Type B pancreatic cell (in vitro differentiated cells): ENCODE measurements at regions not wholly inside any gene's neighbourhood (a gene's known extent, or its start where the extent isn't known, plus 50 kb on each side); places are given as distances from the start of the nearest gene placed in this dataset.

Source experiments
- DNase-seq: peaks from one replicate; pipeline ENCODE4 v3.0.0; 2021; ENCODE audit warnings: mixed read lengths; ENCODE audit not compliant: unreplicated experiment; ENCODE audit errors: extremely low spot score
- H3K27ac Mint-ChIP-seq: 2 replicates; pipeline ENCODE4 v1.8.0; 2021; ENCODE audit warnings: mild to moderate bottlenecking, mixed read lengths
- H3K27me3 Mint-ChIP-seq: 2 replicates; pipeline ENCODE4 v1.8.0; 2021; ENCODE audit warnings: mixed read lengths
- H3K36me3 Mint-ChIP-seq: 2 replicates; pipeline ENCODE4 v1.8.0; 2021; ENCODE audit warnings: mixed read lengths
- H3K4me1 Mint-ChIP-seq: one replicate; pipeline ENCODE4 v1.8.0; 2021; ENCODE audit warnings: mixed read lengths; ENCODE audit not compliant: unreplicated experiment
- H3K4me3 Mint-ChIP-seq: 2 replicates; pipeline ENCODE4 v1.8.0; 2021; ENCODE audit warnings: mild to moderate bottlenecking, mixed read lengths
- H3K9me3 Mint-ChIP-seq: 2 replicates; pipeline ENCODE4 v1.8.0; 2021; ENCODE audit warnings: mixed read lengths
- TF ChIP-seq, protein P1 (sequence below): fragments of 200-600 bp; sonication (generic); conservative IDR thresholded peaks from 2 replicates; pipeline ENCODE4 v1.5.0; 2021; ENCODE audit warnings: antibody characterized with exemption, mild to moderate bottlenecking

GRCh38 chr17:65477600-65477999 is 83.8 kb downstream of the AXIN2 start:
- H3K9me3 Mint-ChIP-seq = peaks cover 5% of the 10 kb centered on the region
- H3K4me3 Mint-ChIP-seq = no peak overlapping the region
- no peak for DNase-seq
- H3K36me3 Mint-ChIP-seq = no peaks in the 10 kb centered on the region
- no peak overlapping the region for H3K27ac Mint-ChIP-seq
- H3K27me3 Mint-ChIP-seq = peaks cover 12% of the 10 kb centered on the region
- TF ChIP-seq, protein P1, sequence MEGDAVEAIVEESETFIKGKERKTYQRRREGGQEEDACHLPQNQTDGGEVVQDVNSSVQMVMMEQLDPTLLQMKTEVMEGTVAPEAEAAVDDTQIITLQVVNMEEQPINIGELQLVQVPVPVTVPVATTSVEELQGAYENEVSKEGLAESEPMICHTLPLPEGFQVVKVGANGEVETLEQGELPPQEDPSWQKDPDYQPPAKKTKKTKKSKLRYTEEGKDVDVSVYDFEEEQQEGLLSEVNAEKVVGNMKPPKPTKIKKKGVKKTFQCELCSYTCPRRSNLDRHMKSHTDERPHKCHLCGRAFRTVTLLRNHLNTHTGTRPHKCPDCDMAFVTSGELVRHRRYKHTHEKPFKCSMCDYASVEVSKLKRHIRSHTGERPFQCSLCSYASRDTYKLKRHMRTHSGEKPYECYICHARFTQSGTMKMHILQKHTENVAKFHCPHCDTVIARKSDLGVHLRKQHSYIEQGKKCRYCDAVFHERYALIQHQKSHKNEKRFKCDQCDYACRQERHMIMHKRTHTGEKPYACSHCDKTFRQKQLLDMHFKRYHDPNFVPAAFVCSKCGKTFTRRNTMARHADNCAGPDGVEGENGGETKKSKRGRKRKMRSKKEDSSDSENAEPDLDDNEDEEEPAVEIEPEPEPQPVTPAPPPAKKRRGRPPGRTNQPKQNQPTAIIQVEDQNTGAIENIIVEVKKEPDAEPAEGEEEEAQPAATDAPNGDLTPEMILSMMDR = no peak
- peaks cover 11% of the 10 kb centered on the region for H3K4me1 Mint-ChIP-seq

- Mint-ChIP-seq H3K36me3 (no peaks in the 10 kb centered on the region), H3K27ac (no peak overlapping the region), H3K4me1 (peaks cover 14% of the 10 kb centered on the region), H3K9me3 (no peaks in the 10 kb centered on the region), H3K27me3 (peaks cover 18% of the 10 kb centered on the region), H3K4me3 (no peak overlapping the region)
- no peak for DNase-seq
- TF ChIP-seq, protein P1 = no peak
Observed at GRCh38 chr17:65474660-65475059, 86.8 kb downstream of the AXIN2 start.

DNA sequence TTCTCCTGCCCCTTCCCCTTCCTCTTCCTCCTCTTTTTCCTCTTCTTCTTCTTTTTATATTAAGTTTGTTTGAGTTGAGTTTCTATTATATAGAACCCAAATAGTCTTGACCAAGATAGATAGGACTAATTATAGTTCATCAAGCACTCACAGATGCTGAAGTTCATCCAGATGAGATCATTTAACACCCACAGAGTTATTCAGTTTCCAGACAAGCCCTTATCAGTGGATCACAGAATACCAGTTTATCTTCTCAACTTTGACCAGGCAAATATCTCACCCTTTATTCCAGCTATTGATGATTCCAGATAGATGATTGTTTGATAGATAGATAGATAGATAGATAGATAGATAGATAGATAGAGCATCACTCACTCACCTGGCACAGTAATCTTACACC is 87.5 kb downstream of the AXIN2 start:
- Mint-ChIP-seq H3K27me3 (peaks cover 18% of the 10 kb centered on the region), H3K4me3 (no peak overlapping the region), H3K36me3 (no peaks in the 10 kb centered on the region), H3K27ac (no peak overlapping the region), H3K9me3 (no peaks in the 10 kb centered on the region), H3K4me1 (peaks cover 14% of the 10 kb centered on the region)
- TF ChIP-seq, protein P1 = no peak
- no peak for DNase-seq

DNA sequence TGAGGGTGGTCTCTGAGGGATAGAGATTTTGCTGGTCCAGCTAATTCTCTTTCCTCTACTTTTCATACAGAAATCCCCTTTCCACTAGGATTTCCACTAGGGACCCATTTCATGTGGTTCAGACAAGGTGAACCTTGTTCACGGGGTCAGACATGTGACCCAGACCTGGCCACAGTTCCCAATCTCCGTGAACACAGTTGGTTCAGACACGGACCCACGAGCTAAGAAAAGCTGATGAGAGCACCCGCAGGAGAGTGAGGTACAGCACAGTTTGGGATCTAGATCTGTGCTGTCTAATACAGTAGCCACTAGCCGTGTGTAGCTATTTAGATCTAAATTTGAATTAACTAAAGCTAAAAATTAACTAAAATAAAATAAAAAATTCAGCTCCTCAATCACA is 88.1 kb downstream of the AXIN2 start:
- DNase-seq = no peak

DNA sequence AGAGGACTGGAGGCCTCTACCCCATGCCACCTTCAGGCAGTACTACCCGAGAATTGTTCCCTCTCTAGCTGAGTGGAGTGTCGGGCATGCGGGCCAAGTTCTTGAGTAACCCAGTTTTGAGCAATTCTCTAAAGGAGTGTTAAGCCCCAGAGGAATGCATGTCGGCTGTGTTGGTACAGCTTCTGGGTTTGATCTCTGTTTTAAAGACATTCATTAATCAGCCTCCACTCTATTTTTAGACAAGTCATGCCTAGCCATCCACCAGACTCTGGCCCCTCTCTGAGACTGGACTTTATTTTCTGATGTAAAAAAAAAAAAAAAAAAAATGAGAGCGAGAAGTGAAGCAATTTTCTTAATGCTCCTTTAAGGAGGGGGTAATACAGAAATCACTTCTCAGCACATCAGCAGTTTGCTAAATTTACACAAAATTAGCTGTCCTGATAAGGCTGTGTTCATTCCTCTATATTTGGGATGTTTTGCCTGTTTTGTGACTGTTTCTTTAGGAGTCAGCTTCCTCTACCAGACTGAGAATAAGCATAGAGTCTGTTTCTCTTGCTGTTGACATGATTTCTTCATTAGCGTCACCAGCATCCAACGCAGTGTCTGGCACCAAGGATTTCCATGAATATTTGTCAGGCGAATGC is 88.7 kb downstream of the AXIN2 start:
- Mint-ChIP-seq H3K4me3 (no peak overlapping the region), H3K27ac (no peak overlapping the region), H3K4me1 (peaks cover 14% of the 10 kb centered on the region), H3K36me3 (no peaks in the 10 kb centered on the region), H3K9me3 (no peaks in the 10 kb centered on the region), H3K27me3 (peaks cover 17% of the 10 kb centered on the region)
- TF ChIP-seq, protein P1 = no peak
- no peak for DNase-seq

More for the DNA sequence above, 88.1 kb downstream of the AXIN2 start:
- TF ChIP-seq, protein P1 = no peak
- Mint-ChIP-seq H3K4me1 (peaks cover 14% of the 10 kb centered on the region), H3K4me3 (no peak overlapping the region), H3K36me3 (no peaks in the 10 kb centered on the region), H3K27me3 (peaks cover 18% of the 10 kb centered on the region), H3K27ac (no peak overlapping the region), H3K9me3 (no peaks in the 10 kb centered on the region)
